ENCODE measurements at regions not wholly inside any gene's neighbourhood (a gene's known extent, or its start where the extent isn't known, plus 50 kb on each side); places are given as distances from the start of the nearest gene placed in this dataset.

DNA sequence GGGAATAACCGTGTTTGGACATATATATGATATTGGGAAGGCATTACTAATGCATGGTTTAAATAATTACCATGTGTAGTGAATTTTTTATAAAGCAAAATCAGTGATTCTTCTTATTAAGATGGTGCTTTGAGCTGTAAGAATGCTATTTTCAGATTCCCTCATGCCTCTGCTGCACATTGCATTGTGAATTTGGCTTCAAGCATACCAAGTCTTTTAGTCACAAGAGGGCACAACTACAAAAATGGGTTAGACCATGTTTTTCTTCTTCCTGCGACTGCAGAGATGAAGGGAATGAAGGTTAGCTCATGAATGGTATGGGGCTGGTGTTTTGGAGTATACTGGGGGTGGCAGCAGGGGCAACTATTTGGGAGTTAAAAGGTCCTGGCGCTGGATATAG lies 320.1 kb downstream of the SLC4A3 start:
- TF ChIP-seq EZH2 (IDR thresholded peaks at IDR 0.05; ENCODE audit: borderline replicate concordance, low read length), result no peak
- TF ChIP-seq, protein P1, sequence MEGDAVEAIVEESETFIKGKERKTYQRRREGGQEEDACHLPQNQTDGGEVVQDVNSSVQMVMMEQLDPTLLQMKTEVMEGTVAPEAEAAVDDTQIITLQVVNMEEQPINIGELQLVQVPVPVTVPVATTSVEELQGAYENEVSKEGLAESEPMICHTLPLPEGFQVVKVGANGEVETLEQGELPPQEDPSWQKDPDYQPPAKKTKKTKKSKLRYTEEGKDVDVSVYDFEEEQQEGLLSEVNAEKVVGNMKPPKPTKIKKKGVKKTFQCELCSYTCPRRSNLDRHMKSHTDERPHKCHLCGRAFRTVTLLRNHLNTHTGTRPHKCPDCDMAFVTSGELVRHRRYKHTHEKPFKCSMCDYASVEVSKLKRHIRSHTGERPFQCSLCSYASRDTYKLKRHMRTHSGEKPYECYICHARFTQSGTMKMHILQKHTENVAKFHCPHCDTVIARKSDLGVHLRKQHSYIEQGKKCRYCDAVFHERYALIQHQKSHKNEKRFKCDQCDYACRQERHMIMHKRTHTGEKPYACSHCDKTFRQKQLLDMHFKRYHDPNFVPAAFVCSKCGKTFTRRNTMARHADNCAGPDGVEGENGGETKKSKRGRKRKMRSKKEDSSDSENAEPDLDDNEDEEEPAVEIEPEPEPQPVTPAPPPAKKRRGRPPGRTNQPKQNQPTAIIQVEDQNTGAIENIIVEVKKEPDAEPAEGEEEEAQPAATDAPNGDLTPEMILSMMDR (IDR thresholded peaks at IDR 0.05; ENCODE audit: low read length), result no peak

Data from OCI-LY1 (cell line).